ENCODE measurements at regions not wholly inside any gene's neighbourhood (a gene's known extent, or its start where the extent isn't known, plus 50 kb on each side); places are given as distances from the start of the nearest gene placed in this dataset.

- Histone ChIP-seq H3K4me3 (ENCODE audit: low read length) (no peak overlapping the region), H3K4me2 (ENCODE audit: low read length) (peak overlapping the region; percentile 31), H3K79me2 (ENCODE audit: control insufficient read depth, low read length) (no peaks in the 10 kb centered on the region), H3K27ac (ENCODE audit: low read depth, low read length) (no peak overlapping the region), H3F3A (ENCODE audit: control insufficient read depth, insufficient read depth) (no peaks in the 10 kb centered on the region), H3K9me3 (ENCODE audit: control insufficient read depth, insufficient read depth, low read length) (no peaks in the 10 kb centered on the region), H3K27me3 (ENCODE audit: control insufficient read depth, low read length) (0 out of 2 replicates have a peak, but pooled peaks cover 9% of the 10 kb centered on the region), H3K36me3 (ENCODE audit: control insufficient read depth, low read length) (no peaks in the 10 kb centered on the region), H3K4me1 (ENCODE audit: control insufficient read depth, low read length) (peaks cover 28% of the 10 kb centered on the region), H4K20me1 (ENCODE audit: control insufficient read depth, insufficient read depth, low read depth, low read length) (no peaks in the 10 kb centered on the region), H3K9me2 (replicated peaks; ENCODE audit: control insufficient read depth, low read length) (no peaks in the 10 kb centered on the region)
- TF ChIP-seq CTCF (IDR thresholded peaks at IDR 0.05; ENCODE audit: low read depth, low read length, poor library complexity, severe bottlenecking) = no peak
- TF ChIP-seq EZH2phosphoT487 (IDR thresholded peaks at IDR 0.05; ENCODE audit: borderline replicate concordance, low read length) = no peak
These were observed 114.2 kb downstream of the SLC16A1 start for GRCh38 chr1:112841825-112842224.

- H3K79me2 ChIP-seq (ENCODE audit: control insufficient read depth, low read length) = no peaks in the 10 kb centered on the region
- TF ChIP-seq CTCF (IDR thresholded peaks at IDR 0.05; ENCODE audit: low read depth, low read length, poor library complexity, severe bottlenecking) = no peak
- TF ChIP-seq EZH2phosphoT487 (IDR thresholded peaks at IDR 0.05; ENCODE audit: borderline replicate concordance, low read length) = no peak
- no peaks in the 10 kb centered on the region for H3K36me3 ChIP-seq (ENCODE audit: control insufficient read depth, low read length)
- no peak overlapping the region for H3K27ac ChIP-seq (ENCODE audit: low read depth, low read length)
- 0 out of 2 replicates have a peak, but pooled peaks cover 13% of the 10 kb centered on the region for H3K27me3 ChIP-seq (ENCODE audit: control insufficient read depth, low read length)
- H3K4me1 ChIP-seq (ENCODE audit: control insufficient read depth, low read length) = peaks cover 28% of the 10 kb centered on the region
- peak overlapping the region; percentile 30 for H3K4me2 ChIP-seq (ENCODE audit: low read length)
- H3K9me2 ChIP-seq (replicated peaks; ENCODE audit: control insufficient read depth, low read length) = no peaks in the 10 kb centered on the region
- no peak overlapping the region for H3K4me3 ChIP-seq (ENCODE audit: low read length)
- H3F3A ChIP-seq (ENCODE audit: control insufficient read depth, insufficient read depth) = no peaks in the 10 kb centered on the region
- H4K20me1 ChIP-seq (ENCODE audit: control insufficient read depth, insufficient read depth, low read depth, low read length) = no peaks in the 10 kb centered on the region
- H3K9me3 ChIP-seq (ENCODE audit: control insufficient read depth, insufficient read depth, low read length) = no peaks in the 10 kb centered on the region
These were observed 115.1 kb downstream of the SLC16A1 start for GRCh38 chr1:112840631-112841624.

- Histone ChIP-seq H3K79me2 (ENCODE audit: control insufficient read depth, low read length) (no peaks in the 10 kb centered on the region), H3K27me3 (ENCODE audit: control insufficient read depth, low read length) (peaks cover 16% of the 10 kb centered on the region; the same call in 1 of the 2 replicates), H3F3A (ENCODE audit: control insufficient read depth, insufficient read depth) (no peaks in the 10 kb centered on the region), H3K9me3 (ENCODE audit: control insufficient read depth, insufficient read depth, low read length) (no peaks in the 10 kb centered on the region), H3K4me1 (ENCODE audit: control insufficient read depth, low read length) (peaks cover 12% of the 10 kb centered on the region), H3K36me3 (ENCODE audit: control insufficient read depth, low read length) (no peaks in the 10 kb centered on the region), H3K27ac (ENCODE audit: low read depth, low read length) (no peak overlapping the region), H3K4me2 (ENCODE audit: low read length) (no peak overlapping the region), H3K9me2 (replicated peaks; ENCODE audit: control insufficient read depth, low read length) (no peaks in the 10 kb centered on the region), H4K20me1 (ENCODE audit: control insufficient read depth, insufficient read depth, low read depth, low read length) (no peaks in the 10 kb centered on the region), H3K4me3 (ENCODE audit: low read length) (no peak overlapping the region)
- TF ChIP-seq CTCF (IDR thresholded peaks at IDR 0.05; ENCODE audit: low read depth, low read length, poor library complexity, severe bottlenecking) (no peak), EZH2phosphoT487 (IDR thresholded peaks at IDR 0.05; ENCODE audit: borderline replicate concordance, low read length) (no peak)
These were observed 119.4 kb downstream of the SLC16A1 start for GRCh38 chr1:112836642-112837041.
